IPS DF 6.9 (cell line): ENCODE measurements at regions not wholly inside any gene's neighbourhood (a gene's known extent, or its start where the extent isn't known, plus 50 kb on each side); places are given as distances from the start of the nearest gene placed in this dataset.
A peak's percentile ranks its signal among the peaks of the same experiment; 100 is the strongest.

Experiments
- DNase-seq: peaks from one replicate; pipeline ENCODE4 v3.0.0-alpha.2; 2013; ENCODE audit warnings: low read depth, low spot score
- H3K27ac ChIP-seq: one replicate; pipeline ENCODE4 v1.5.1; 2013; ENCODE audit warnings: low read length, control low read depth
- H3K27me3 ChIP-seq: 2 replicates; pipeline ENCODE4 v1.6.1; 2013; ENCODE audit warnings: mild to moderate bottlenecking, low read length; ENCODE audit not compliant: control insufficient read depth, insufficient read depth
- H3K36me3 ChIP-seq: 2 replicates; pipeline ENCODE4 v1.6.1; 2013; ENCODE audit warnings: low read length; ENCODE audit not compliant: control insufficient read depth, insufficient read depth
- H3K4me1 ChIP-seq: 2 replicates; pipeline ENCODE4 v1.6.1; 2013; ENCODE audit warnings: low read length; ENCODE audit not compliant: control insufficient read depth, insufficient read depth
- H3K4me3 ChIP-seq: 2 replicates; pipeline ENCODE4 v1.5.1; 2013; ENCODE audit warnings: mild to moderate bottlenecking, low read length
- H3K9me3 ChIP-seq: 2 replicates; pipeline ENCODE4 v1.6.1; 2013; ENCODE audit warnings: low read length, inconsistent platforms; ENCODE audit not compliant: control insufficient read depth, insufficient read depth
- WGBS: extraction: QIAGEN DNeasy Blood & Tissue Kit; methylation state at CpG from one replicate; pipeline ENCODE4 v1.1.7; 2013; ENCODE audit warnings: mixed read lengths, missing lambda C conversion rate; ENCODE audit not compliant: insufficient read length, insufficient coverage; 5-methylcytosine and 5-hydroxymethylcytosine counted together

DNA sequence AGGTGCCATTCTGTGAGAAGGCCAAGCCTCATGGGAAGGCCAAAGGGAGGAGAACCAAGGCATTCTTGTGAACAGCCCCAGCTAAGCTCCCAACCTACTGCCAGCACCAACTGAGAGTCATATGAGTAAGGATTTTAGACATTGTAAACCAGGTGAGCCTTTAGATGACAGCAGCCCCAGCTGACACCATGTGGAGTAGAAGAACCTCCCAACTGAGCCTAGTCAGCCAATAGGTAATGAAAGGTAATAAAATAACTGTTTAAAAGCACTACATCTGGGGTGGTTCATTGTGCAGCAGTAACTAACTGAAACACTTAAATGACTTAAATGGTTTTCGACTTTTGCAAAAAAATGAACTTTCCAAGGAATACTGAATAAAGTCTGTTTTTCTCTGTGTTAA, 172.6 kb upstream of the KIF2A start:
- H3K36me3 ChIP-seq = no peaks in the 10 kb centered on the region
- H3K27ac ChIP-seq = no peak overlapping the region
- no CpG with 5 or more reads among the region's 1 CpG for WGBS
- H3K4me1 ChIP-seq = no peaks in the 10 kb centered on the region
- no peaks in the 10 kb centered on the region for H3K9me3 ChIP-seq
- H3K27me3 ChIP-seq = no peaks in the 10 kb centered on the region
- no peak overlapping the region for H3K4me3 ChIP-seq
- no peak for DNase-seq

DNA sequence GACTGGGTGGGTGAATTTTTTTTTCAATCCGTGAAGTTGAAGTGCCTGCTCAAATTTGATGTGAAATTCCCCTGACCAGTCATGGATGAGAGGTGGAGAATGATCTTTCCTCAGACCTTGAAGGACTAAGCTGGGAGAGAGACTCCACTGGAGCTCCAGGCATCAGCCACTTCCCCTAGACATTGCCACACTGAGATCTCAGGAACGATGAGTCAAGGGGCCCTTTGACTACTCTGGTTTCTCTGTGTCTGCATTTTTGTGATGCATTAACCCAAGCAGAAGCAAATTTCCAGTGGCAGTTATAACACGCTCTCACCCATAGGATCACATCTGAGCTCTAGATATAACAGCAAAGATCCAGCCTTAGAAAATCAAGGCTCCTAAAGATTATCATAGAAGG, 171.2 kb upstream of the KIF2A start:
- Histone ChIP-seq H3K9me3 (no peaks in the 10 kb centered on the region), H3K27me3 (no peaks in the 10 kb centered on the region), H3K4me1 (peaks cover 4% of the 10 kb centered on the region), H3K4me3 (no peak overlapping the region), H3K27ac (no peak overlapping the region), H3K36me3 (no peaks in the 10 kb centered on the region)
- no peak for DNase-seq
- no CpG with 5 or more reads among the region's 3 CpGs for WGBS

GRCh38 chr5:62137628-62138027, 168.4 kb upstream of the KIF2A start:
- Histone ChIP-seq H3K27ac (no peak overlapping the region), H3K9me3 (no peaks in the 10 kb centered on the region), H3K27me3 (no peaks in the 10 kb centered on the region), H3K36me3 (no peaks in the 10 kb centered on the region), H3K4me1 (peaks cover 7% of the 10 kb centered on the region), H3K4me3 (no peak overlapping the region)
- no peak for DNase-seq
- WGBS = no CpG with 5 or more reads among the region's 2 CpGs

- Histone ChIP-seq H3K36me3 (no peaks in the 10 kb centered on the region), H3K27ac (no peak overlapping the region), H3K4me1 (peaks cover 7% of the 10 kb centered on the region), H3K9me3 (no peaks in the 10 kb centered on the region), H3K27me3 (no peaks in the 10 kb centered on the region), H3K4me3 (no peak overlapping the region)
- no CpG with 5 or more reads among the region's 7 CpGs for WGBS
- DNase-seq = peak; percentile 33
Observed at GRCh38 chr5:62138607-62139006, 167.4 kb upstream of the KIF2A start.

DNA sequence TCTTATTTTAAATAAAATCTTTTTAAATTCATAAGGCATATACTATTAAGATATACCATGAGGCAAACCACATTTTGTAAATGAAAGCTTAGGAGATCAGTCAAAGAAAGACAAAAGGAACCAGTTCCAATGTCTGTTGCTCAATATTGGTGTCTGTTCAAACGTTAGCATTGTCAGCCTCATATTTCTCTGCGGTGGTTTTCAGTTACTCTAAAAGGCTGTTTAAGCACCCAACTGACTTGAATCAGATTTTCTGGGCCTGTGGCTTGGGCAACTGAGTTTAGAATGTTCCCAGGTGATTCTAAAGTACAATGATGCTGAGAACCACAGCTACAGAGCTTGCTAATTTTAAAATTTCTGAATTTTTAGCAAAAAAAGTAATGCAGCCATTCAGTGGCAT, 166.3 kb upstream of the KIF2A start:
- H3K27me3 ChIP-seq = no peaks in the 10 kb centered on the region
- no peaks in the 10 kb centered on the region for H3K36me3 ChIP-seq
- H3K4me1 ChIP-seq = peaks cover 7% of the 10 kb centered on the region
- no peak overlapping the region for H3K4me3 ChIP-seq
- DNase-seq = no peak
- no CpG with 5 or more reads among the region's 2 CpGs for WGBS
- no peaks in the 10 kb centered on the region for H3K9me3 ChIP-seq
- no peak overlapping the region for H3K27ac ChIP-seq

GRCh38 chr5:62142351-62142750, 163.7 kb upstream of the KIF2A start:
- peaks cover 7% of the 10 kb centered on the region for H3K4me1 ChIP-seq
- no peak overlapping the region for H3K27ac ChIP-seq
- DNase-seq = no peak
- no peaks in the 10 kb centered on the region for H3K36me3 ChIP-seq
- no peak overlapping the region for H3K4me3 ChIP-seq
- WGBS = no CpG with 5 or more reads among the region's 4 CpGs
- no peaks in the 10 kb centered on the region for H3K9me3 ChIP-seq
- H3K27me3 ChIP-seq = no peaks in the 10 kb centered on the region

- Histone ChIP-seq H3K4me1 (peaks cover 6% of the 10 kb centered on the region), H3K27me3 (no peaks in the 10 kb centered on the region), H3K9me3 (no peaks in the 10 kb centered on the region), H3K36me3 (no peaks in the 10 kb centered on the region), H3K4me3 (no peak overlapping the region), H3K27ac (no peak overlapping the region)
- DNase-seq = no peak
- no CpG with 5 or more reads among the region's 13 CpGs for WGBS
Observed at GRCh38 chr5:62143268-62144229, 162.5 kb upstream of the KIF2A start.

- no peak for DNase-seq
- Histone ChIP-seq H3K4me3 (no peak overlapping the region), H3K36me3 (no peaks in the 10 kb centered on the region), H3K27ac (no peak overlapping the region), H3K27me3 (no peaks in the 10 kb centered on the region), H3K4me1 (peaks cover 2% of the 10 kb centered on the region; the same call in 1 of the 2 replicates), H3K9me3 (no peaks in the 10 kb centered on the region)
- no CpG with 5 or more reads among the region's 5 CpGs for WGBS
Observed at GRCh38 chr5:62144401-62145022, 161.5 kb upstream of the KIF2A start.

GRCh38 chr5:62149879-62150278, 156.1 kb upstream of the KIF2A start:
- no peaks in the 10 kb centered on the region for H3K36me3 ChIP-seq
- no peaks in the 10 kb centered on the region for H3K9me3 ChIP-seq
- H3K27ac ChIP-seq = no peak overlapping the region
- no peak overlapping the region for H3K4me3 ChIP-seq
- H3K4me1 ChIP-seq = no peaks in the 10 kb centered on the region
- no CpG with 5 or more reads among the region's 4 CpGs for WGBS
- DNase-seq = no peak
- no peaks in the 10 kb centered on the region for H3K27me3 ChIP-seq

GRCh38 chr5:62152394-62153087, 153.5 kb upstream of the KIF2A start:
- DNase-seq = no peak
- no peaks in the 10 kb centered on the region for H3K27me3 ChIP-seq
- H3K9me3 ChIP-seq = no peaks in the 10 kb centered on the region
- no peaks in the 10 kb centered on the region for H3K36me3 ChIP-seq
- H3K27ac ChIP-seq = no peak overlapping the region
- WGBS = no CpG with 5 or more reads among the region's 4 CpGs
- H3K4me3 ChIP-seq = no peak overlapping the region
- H3K4me1 ChIP-seq = no peaks in the 10 kb centered on the region
